Keratinocyte (primary cell): ENCODE measurements at regions not wholly inside any gene's neighbourhood (a gene's known extent, or its start where the extent isn't known, plus 50 kb on each side); places are given as distances from the start of the nearest gene placed in this dataset.

ENCODE experiments used
- CTCF ChIP-seq, 3 experiments: IDR thresholded peaks in 1 of 3; conservative IDR thresholded peaks in 1 of 3; optimal IDR thresholded peaks in 1 of 3; 2 replicates in 2 of 3; 3 replicates in 1 of 3; pipeline versions ENCODE3 to v1.5.1; 2011; ENCODE audit warnings: low read length in 3 of 3, mild to moderate bottlenecking in 3 of 3, moderate library complexity in 2 of 3, control low read depth in 1 of 3, inconsistent platforms in 1 of 3; ENCODE audit not compliant: insufficient read depth in 2 of 3; ENCODE audit errors: extremely low read depth in 1 of 3
- EZH2 ChIP-seq: IDR thresholded peaks from one replicate; pipeline ENCODE4 v1.6.1; 2012; ENCODE audit warnings: inconsistent platforms, mild to moderate bottlenecking, low read length, moderate library complexity

GRCh38 chr5:97839341-97840086 lies 656.5 kb upstream of the RIOK2 start:
- no peak for TF ChIP-seq CTCF (optimal IDR thresholded peaks at IDR 0.05 in 1 of 3, IDR thresholded peaks at IDR 0.05 in 1 of 3, conservative IDR thresholded peaks at IDR 0.05 in 1 of 3; ENCODE audit: extremely low read depth in 1 of 3, insufficient read depth in 2 of 3, low read length in 3 of 3)
- TF ChIP-seq EZH2, result no peak
